ENCODE measurements at regions not wholly inside any gene's neighbourhood (a gene's known extent, or its start where the extent isn't known, plus 50 kb on each side); places are given as distances from the start of the nearest gene placed in this dataset.

DNA sequence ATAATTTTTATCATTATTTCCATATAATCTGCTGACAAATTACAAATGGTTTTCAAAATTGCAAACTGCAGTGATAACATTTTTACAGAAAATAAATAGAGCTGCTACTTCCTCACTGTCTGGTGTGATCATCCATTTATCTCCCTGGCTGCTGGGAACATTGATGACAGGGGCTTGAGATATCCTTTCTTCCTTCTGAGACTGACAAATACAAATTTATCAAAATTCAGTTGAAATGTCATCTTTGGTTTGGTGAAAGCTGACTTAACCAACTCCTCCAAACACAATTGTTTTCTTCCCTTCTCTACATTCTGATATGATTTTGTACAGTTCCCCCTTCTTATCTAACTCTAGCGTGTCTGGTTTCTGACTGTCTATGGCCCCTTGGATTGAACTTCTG, 611.8 kb upstream of the KLF4 start:
- intact Hi-C loops (cut with micrococcal nuclease), result no loop called here
- CTCF ChIA-PET, result no interaction called here

DNA sequence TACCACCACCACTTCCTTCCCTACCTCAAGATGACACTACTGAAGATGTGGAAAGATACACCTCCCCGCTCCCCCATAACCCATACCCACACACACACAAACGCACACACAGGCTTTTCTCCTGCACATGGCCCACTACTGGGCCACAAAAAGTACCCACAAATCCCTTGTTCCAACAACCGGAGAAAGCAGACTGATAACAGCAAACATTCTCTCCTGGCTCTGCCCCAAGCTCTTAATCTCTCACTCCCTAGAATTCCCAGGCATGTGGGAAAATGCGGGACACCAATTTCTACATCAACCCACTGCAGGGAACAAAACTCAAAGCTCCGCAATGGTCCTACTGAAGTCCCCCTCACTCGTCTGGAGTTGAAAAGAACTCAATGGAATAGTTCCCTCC, 611.0 kb upstream of the KLF4 start:
- CTCF ChIA-PET, result no interaction called here
- H3K4me3 Mint-ChIP-seq, result no peak overlapping the region

More for the DNA sequence above, 611.8 kb upstream of the KLF4 start:
- H3K27ac Mint-ChIP-seq, result no peak overlapping the region
- H3K4me1 Mint-ChIP-seq (ENCODE audit: low read depth), result no peaks in the 10 kb centered on the region
- H3K27me3 Mint-ChIP-seq, result no peaks in the 10 kb centered on the region
- no peak overlapping the region for H3K4me3 Mint-ChIP-seq
- POLR2A ChIA-PET, result no interaction called here
- H3K36me3 Mint-ChIP-seq, result no peaks in the 10 kb centered on the region
- no peaks in the 10 kb centered on the region for H3K9me3 Mint-ChIP-seq
- no peak for DNase-seq

GRCh38 chr9:108099854-108100253, 610.3 kb upstream of the KLF4 start:
- H3K36me3 Mint-ChIP-seq, result no peaks in the 10 kb centered on the region
- intact Hi-C loops (cut with micrococcal nuclease), result no loop called here
- DNase-seq, result no peak
- no peaks in the 10 kb centered on the region for H3K9me3 Mint-ChIP-seq
- no peaks in the 10 kb centered on the region for H3K4me1 Mint-ChIP-seq (ENCODE audit: low read depth)
- POLR2A ChIA-PET, result no interaction called here
- CTCF ChIA-PET, result no interaction called here
- H3K27me3 Mint-ChIP-seq, result no peaks in the 10 kb centered on the region
- H3K27ac Mint-ChIP-seq, result no peak overlapping the region
- no peak overlapping the region for H3K4me3 Mint-ChIP-seq

More for the DNA sequence above, 611.0 kb upstream of the KLF4 start:
- no peaks in the 10 kb centered on the region for H3K36me3 Mint-ChIP-seq
- H3K27me3 Mint-ChIP-seq, result no peaks in the 10 kb centered on the region
- no peak overlapping the region for H3K27ac Mint-ChIP-seq
- no peaks in the 10 kb centered on the region for H3K4me1 Mint-ChIP-seq (ENCODE audit: low read depth)
- DNase-seq, result no peak
- POLR2A ChIA-PET, result no interaction called here
- no peaks in the 10 kb centered on the region for H3K9me3 Mint-ChIP-seq
- intact Hi-C loops (cut with micrococcal nuclease), result no loop called here

- intact Hi-C loops (cut with micrococcal nuclease), result no loop called here
- ChIA-PET CTCF (no interaction called here), POLR2A (no interaction called here)
- no peak for DNase-seq
- no peaks in the 10 kb centered on the region for H3K9me3 Mint-ChIP-seq
- H3K4me1 Mint-ChIP-seq (ENCODE audit: low read depth), result no peaks in the 10 kb centered on the region
- no peak overlapping the region for H3K27ac Mint-ChIP-seq
- H3K4me3 Mint-ChIP-seq, result no peak overlapping the region
- H3K36me3 Mint-ChIP-seq, result no peaks in the 10 kb centered on the region
- H3K27me3 Mint-ChIP-seq, result no peaks in the 10 kb centered on the region
Measured at GRCh38 chr9:108095496-108095895, 605.9 kb upstream of the KLF4 start.

DNA sequence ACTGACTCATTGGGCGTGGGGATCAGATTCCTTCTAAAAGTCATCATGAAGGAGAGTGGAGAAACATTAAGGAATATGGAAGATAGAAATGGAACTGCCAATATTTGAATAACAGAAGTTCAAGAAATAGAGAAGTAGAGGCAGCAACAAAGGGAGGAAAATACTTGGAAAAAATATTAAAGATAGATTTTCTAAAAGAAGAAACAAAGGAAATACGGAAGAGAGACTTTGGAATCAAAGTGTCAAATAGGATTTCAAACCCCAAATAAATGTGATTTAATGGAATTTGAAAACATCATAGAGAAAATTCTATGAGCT, 605.1 kb upstream of the KLF4 start:
- ChIA-PET CTCF (no interaction called here), POLR2A (no interaction called here)
- no peaks in the 10 kb centered on the region for H3K9me3 Mint-ChIP-seq

DNA sequence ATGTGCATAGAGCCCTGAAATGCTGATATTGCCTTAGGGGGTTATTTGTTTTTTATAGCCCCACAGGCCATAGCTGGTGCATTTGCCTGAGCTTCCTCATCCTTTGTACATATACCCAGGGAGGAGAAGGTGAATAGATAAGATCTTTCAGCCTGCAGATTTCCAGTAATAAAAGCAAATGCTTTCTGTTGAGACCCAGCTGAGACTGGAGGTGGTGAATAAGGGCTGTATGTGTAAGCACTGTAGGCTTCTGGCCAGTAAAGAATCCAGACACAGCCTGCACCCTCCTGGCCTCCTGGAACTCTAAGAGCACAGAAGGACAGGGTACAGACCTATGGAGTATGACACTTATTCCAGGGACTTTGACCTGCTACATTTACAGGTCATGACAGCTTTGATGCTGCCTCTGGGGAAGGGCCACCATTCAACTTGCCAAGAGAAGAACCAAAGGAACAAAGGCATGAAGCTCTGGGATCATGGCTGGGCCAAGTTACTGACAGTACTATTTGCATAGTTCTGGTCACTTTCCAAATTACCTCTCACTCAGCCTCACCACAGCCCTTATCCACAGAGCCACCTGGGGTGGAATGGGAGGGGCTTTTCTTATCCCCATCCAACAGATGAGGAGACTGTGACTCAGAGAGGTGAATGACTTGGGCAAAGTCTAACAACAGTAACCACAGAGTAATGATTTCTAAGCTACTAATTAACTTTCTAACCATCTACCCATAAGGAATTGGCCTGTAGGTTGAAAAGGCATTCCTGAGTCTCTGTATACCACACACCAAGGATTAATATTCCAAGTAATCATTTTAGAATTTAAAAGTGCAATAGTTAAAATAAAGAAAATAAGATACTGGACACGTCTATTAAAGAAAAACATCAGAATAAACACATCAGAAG, 604.5 kb upstream of the KLF4 start:
- H3K27ac Mint-ChIP-seq, result no peak overlapping the region

More for the DNA sequence above, 605.1 kb upstream of the KLF4 start:
- intact Hi-C loops (cut with micrococcal nuclease), result no loop called here
- no peak overlapping the region for H3K27ac Mint-ChIP-seq
- no peaks in the 10 kb centered on the region for H3K36me3 Mint-ChIP-seq
- no peaks in the 10 kb centered on the region for H3K4me1 Mint-ChIP-seq (ENCODE audit: low read depth)
- DNase-seq, result no peak
- H3K4me3 Mint-ChIP-seq, result no peak overlapping the region
- no peaks in the 10 kb centered on the region for H3K27me3 Mint-ChIP-seq

GRCh38 chr9:108088916-108089315, 599.3 kb upstream of the KLF4 start:
- no peaks in the 10 kb centered on the region for H3K9me3 Mint-ChIP-seq
- intact Hi-C loops (cut with micrococcal nuclease), result no loop called here
- H3K36me3 Mint-ChIP-seq, result no peaks in the 10 kb centered on the region
- H3K4me3 Mint-ChIP-seq, result no peak overlapping the region
- ChIA-PET POLR2A (no interaction called here), CTCF (no interaction called here)
- no peaks in the 10 kb centered on the region for H3K27me3 Mint-ChIP-seq
- DNase-seq, result no peak
- H3K27ac Mint-ChIP-seq, result no peak overlapping the region
- H3K4me1 Mint-ChIP-seq (ENCODE audit: low read depth), result no peaks in the 10 kb centered on the region

More for the DNA sequence above, 604.5 kb upstream of the KLF4 start:
- H3K27me3 Mint-ChIP-seq, result no peaks in the 10 kb centered on the region
- H3K4me3 Mint-ChIP-seq, result no peak overlapping the region
- intact Hi-C loops (cut with micrococcal nuclease), result no loop called here
- H3K9me3 Mint-ChIP-seq, result no peaks in the 10 kb centered on the region
- no peaks in the 10 kb centered on the region for H3K36me3 Mint-ChIP-seq
- CTCF ChIA-PET, result no interaction called here
- no peaks in the 10 kb centered on the region for H3K4me1 Mint-ChIP-seq (ENCODE audit: low read depth)
- DNase-seq, result no peak
- POLR2A ChIA-PET, result no interaction called here

GRCh38 chr9:108087781-108088180, 598.2 kb upstream of the KLF4 start:
- CTCF ChIA-PET, result no interaction called here
- H3K4me1 Mint-ChIP-seq (ENCODE audit: low read depth), result no peaks in the 10 kb centered on the region
- H3K9me3 Mint-ChIP-seq, result no peaks in the 10 kb centered on the region
- H3K36me3 Mint-ChIP-seq, result no peaks in the 10 kb centered on the region
- H3K27ac Mint-ChIP-seq, result no peak overlapping the region
- POLR2A ChIA-PET, result no interaction called here
- no peak overlapping the region for H3K4me3 Mint-ChIP-seq
- H3K27me3 Mint-ChIP-seq, result no peaks in the 10 kb centered on the region
- no peak for DNase-seq
- intact Hi-C loops (cut with micrococcal nuclease), result no loop called here

DNA sequence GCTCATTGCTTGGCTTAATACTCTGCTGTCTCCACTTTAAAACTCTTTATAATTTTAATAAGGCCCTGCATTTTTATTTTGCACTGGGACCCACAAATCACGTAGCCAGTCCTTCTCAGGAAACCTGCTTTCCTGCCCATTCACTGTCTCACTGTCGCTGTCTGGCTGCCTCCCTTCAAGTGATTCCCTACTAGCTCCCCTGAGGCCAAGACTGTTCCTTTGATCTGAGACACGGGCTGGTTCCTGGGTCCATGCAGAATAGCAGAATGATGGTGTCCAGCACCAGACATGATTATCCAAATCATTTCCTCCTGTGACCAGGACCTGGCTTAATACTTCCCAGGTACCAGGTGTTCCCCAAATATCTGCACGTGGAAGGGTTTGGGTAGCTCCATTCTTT, 597.1 kb upstream of the KLF4 start:
- Mint-ChIP-seq H3K4me1 (ENCODE audit: low read depth) (no peaks in the 10 kb centered on the region), H3K4me3 (no peak overlapping the region), H3K27me3 (no peaks in the 10 kb centered on the region), H3K27ac (no peak overlapping the region), H3K36me3 (no peaks in the 10 kb centered on the region), H3K9me3 (no peaks in the 10 kb centered on the region)
- POLR2A ChIA-PET, result no interaction called here
- DNase-seq, result no peak
- CTCF ChIA-PET, result no interaction called here
- intact Hi-C loops (cut with micrococcal nuclease), result no loop called here

DNA sequence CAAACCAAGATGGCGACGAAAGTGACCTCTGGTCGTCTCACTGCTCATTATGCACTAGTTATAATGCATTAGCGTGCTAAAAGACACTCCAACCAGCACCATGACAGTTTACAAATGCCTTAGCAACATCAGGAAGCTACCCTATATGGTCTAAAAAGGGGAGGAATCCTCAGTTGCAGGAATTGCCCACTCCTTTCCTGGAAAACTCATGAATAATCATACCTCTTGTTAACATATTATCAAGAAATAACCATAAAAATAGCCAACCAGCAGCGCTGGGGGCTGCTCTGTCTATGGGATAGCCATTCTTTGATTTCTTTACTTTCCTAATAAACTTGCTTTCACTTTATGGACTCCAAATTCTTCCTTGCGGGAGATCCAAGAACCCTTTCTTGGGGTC, 595.7 kb upstream of the KLF4 start:
- peaks cover 5% of the 10 kb centered on the region for H3K9me3 Mint-ChIP-seq

DNA sequence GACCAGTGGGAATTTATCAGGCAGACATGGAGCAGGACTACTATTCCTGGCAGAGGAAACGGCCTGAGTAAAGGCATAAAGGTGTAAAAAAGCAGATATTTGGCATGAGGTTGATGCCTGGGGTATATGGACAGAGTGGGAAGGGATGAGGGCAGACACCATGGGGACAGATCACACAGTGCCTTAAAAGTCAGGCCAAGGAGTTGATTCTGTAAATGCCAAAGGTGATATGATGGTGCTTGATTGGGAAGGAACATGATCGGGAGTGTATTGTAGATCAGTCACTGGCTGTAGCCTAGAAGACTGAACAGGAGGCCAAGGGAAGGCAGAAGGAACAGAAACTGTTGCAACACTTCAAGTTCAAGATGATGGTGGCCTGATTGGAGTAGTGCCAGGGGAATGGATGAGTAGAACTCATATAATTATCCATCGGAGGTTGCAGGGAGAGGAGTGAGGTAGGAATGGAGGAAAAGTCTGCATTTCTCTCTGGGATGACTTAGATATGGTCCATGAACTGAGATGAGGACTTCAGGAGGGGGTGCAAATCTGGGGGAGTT, 594.3 kb upstream of the KLF4 start:
- Mint-ChIP-seq H3K27ac (no peak overlapping the region), H3K27me3 (no peaks in the 10 kb centered on the region), H3K36me3 (no peaks in the 10 kb centered on the region), H3K4me1 (ENCODE audit: low read depth) (no peaks in the 10 kb centered on the region), H3K4me3 (no peak overlapping the region), H3K9me3 (peaks cover 5% of the 10 kb centered on the region)
- ChIA-PET CTCF (no interaction called here), POLR2A (no interaction called here)
- intact Hi-C loops (cut with micrococcal nuclease), result no loop called here
- no peak for DNase-seq

More for the DNA sequence above, 595.7 kb upstream of the KLF4 start:
- no peak for DNase-seq
- no peak overlapping the region for H3K4me3 Mint-ChIP-seq
- CTCF ChIA-PET, result no interaction called here
- POLR2A ChIA-PET, result no interaction called here
- H3K36me3 Mint-ChIP-seq, result no peaks in the 10 kb centered on the region
- intact Hi-C loops (cut with micrococcal nuclease), result no loop called here
- no peak overlapping the region for H3K27ac Mint-ChIP-seq
- no peaks in the 10 kb centered on the region for H3K4me1 Mint-ChIP-seq (ENCODE audit: low read depth)
- H3K27me3 Mint-ChIP-seq, result no peaks in the 10 kb centered on the region

DNA sequence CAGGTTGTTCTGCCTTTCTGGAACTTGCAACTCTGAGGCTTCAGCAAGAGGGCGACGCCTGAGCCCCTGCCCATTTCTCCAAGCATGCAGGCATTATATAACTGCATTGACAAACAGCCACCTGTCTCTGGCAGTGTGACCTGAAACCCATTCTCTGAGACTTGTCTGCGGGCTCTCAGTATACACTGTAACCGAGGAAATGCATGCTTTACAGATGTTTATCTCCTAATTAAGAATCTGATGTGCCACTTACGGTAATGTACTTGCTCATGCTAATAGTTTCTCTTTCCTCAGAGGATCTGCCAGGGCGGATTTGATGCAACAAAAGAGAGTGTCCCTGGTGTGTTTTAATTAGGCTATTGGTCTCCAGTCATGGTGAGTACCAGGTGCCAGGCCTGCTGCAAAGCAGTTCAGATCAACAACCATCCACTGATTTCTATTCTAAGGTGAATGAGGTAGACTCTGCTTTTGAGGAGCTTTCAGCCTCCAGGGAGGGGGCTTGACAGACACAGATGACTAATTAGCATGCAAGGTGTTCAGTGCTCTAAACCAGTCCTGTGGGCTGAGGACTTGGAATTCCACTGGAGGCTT, 593.7 kb upstream of the KLF4 start:
- Mint-ChIP-seq H3K27ac (no peak overlapping the region), H3K27me3 (no peaks in the 10 kb centered on the region), H3K36me3 (no peaks in the 10 kb centered on the region), H3K9me3 (peaks cover 5% of the 10 kb centered on the region), H3K4me1 (ENCODE audit: low read depth) (no peaks in the 10 kb centered on the region), H3K4me3 (no peak overlapping the region)
- DNase-seq, result no peak
- ChIA-PET CTCF (no interaction called here), POLR2A (no interaction called here)
- intact Hi-C loops (cut with micrococcal nuclease), result no loop called here

DNA sequence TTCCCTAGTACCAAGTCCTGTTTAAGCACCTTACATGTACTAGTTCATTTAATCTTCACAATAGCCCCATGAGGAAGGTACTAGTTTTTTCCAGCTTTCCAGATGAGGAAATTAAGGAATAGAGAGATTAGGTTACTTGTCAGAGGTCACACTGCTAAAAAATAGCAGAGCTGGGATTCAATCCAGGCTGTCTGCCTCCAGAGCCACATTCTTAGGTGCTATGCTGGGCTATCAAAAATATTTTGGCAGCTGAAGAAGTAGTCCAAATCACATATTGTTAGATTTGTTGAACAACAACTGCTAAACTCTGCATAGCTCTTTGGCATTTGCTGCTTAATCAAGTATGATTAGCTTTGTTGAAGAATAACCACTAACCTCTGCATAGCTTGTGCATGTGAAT, 591.5 kb upstream of the KLF4 start:
- no peaks in the 10 kb centered on the region for H3K4me1 Mint-ChIP-seq (ENCODE audit: low read depth)
- H3K9me3 Mint-ChIP-seq, result peaks cover 5% of the 10 kb centered on the region
- DNase-seq, result no peak
- H3K4me3 Mint-ChIP-seq, result no peak overlapping the region
- no peaks in the 10 kb centered on the region for H3K27me3 Mint-ChIP-seq
- POLR2A ChIA-PET, result no interaction called here
- intact Hi-C loops (cut with micrococcal nuclease), result no loop called here
- CTCF ChIA-PET, result no interaction called here
- H3K36me3 Mint-ChIP-seq, result no peaks in the 10 kb centered on the region
- H3K27ac Mint-ChIP-seq, result no peak overlapping the region
